Right lobe of liver (tissue), 6 donors: ENCODE measurements at regions not wholly inside any gene's neighbourhood (a gene's known extent, or its start where the extent isn't known, plus 50 kb on each side); places are given as distances from the start of the nearest gene placed in this dataset.

ENCODE experiments used
- ATAC-seq, 4 donors: fragments of 200-7000 bp; cut with Tn5 transposase; one replicate each; pipeline ENCODE4 v1.9.1; 2020; ENCODE audit warnings: mild to moderate bottlenecking in 4 of 4, moderate library complexity in 4 of 4
- DNase-seq, 3 donors: peaks; one replicate each; pipeline ENCODE4 v3.0.0-alpha.2; 2020
- H3K27ac ChIP-seq, 3 donors: fragments of 200-600 bp; one replicate each; pipeline ENCODE4 v1.8.0; 2022
- H3K27me3 ChIP-seq, 2 donors: fragments of 200-600 bp; one replicate each; pipeline ENCODE4 v1.8.0; 2022
- H3K36me3 ChIP-seq, 4 donors: fragments of 200-600 bp; sonication (generic) in 1 of 4; one replicate each; pipeline versions ENCODE4 v1.5.1 to v1.8.0; 2017 to 2022; ENCODE audit warnings: control low read depth in 1 of 4
- H3K4me1 ChIP-seq, 4 donors: fragments of 200-600 bp; sonication (generic) in 1 of 4; one replicate each; pipeline versions ENCODE4 v1.5.1 to v1.8.0; 2017 to 2022; ENCODE audit warnings: control low read depth in 1 of 4
- H3K4me3 ChIP-seq, 3 donors: fragments of 200-600 bp; one replicate each; pipeline ENCODE4 v1.8.0; 2022
- H3K9me3 ChIP-seq, 4 donors: fragments of 200-600 bp; sonication (generic) in 1 of 4; one replicate each; pipeline versions ENCODE4 v1.5.1 to v1.8.0; 2017 to 2022; ENCODE audit warnings: control low read depth in 1 of 4
- POLR2A ChIP-seq: fragments of 450-650 bp; IDR thresholded peaks from one replicate; pipeline ENCODE4 v1.6.1; 2017; ENCODE audit warnings: antibody characterized with exemption, mild to moderate bottlenecking
- WGBS: methylation state at CpG from one replicate; pipeline ENCODE4 v1.1.6; 2018; ENCODE audit warnings: low coverage, low lambda C conversion rate; ENCODE audit not compliant: insufficient coverage; ENCODE audit errors: missing lambda C conversion rate; 5-methylcytosine and 5-hydroxymethylcytosine counted together
- intact Hi-C, 2 donors: fragments of 100-400 bp; cut with DNase I; formaldehyde crosslinking; loops; one replicate each; pipeline versions ENCODE4 v1.11.2 to v1.14.1; 2022
- TF ChIP-seq, protein P1 (sequence below), 4 donors: fragments of 200-600 bp in 3 of 4; fragments of 450-650 bp in 1 of 4; IDR thresholded peaks; one replicate each; pipeline versions ENCODE4 v1.5.1 to v1.8.0; 2016 to 2022; ENCODE audit warnings: antibody characterized with exemption in 4 of 4, mild to moderate bottlenecking in 2 of 4
- donor health status: DM: no; HTN: yes; CAD: no.
- donor health status: DM: no; HTN: no; CAD: no.
- donor health status: DM: no; HTN: no; CAD: no.
- donor health status: DM: no; HTN: yes; CAD: no.
- donor health status: DM: no; HTN: yes; CAD: no.

DNA sequence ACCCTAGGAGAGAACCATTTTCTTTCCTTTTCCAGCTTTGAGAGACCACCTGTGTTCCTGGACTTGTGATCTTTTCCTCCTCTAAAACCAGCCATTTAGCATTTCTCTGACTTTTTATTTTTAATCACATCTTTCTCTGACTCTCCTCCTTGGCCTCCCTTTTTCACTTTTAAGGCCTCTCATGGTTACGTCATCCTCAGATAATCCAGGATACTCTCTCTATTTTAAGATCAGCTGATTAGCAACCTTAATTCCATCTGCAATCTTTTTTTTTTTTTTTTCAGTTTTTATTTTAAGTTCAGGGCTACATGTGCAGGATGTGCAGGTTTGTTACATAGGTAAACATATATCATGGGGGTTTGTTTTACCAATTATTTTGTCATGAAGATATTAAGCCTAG is 54.0 kb downstream of the RFPL4B start:
- no peak for DNase-seq
- H3K36me3 ChIP-seq, result no peaks in the 10 kb centered on the region
- no peaks in the 10 kb centered on the region for H3K27me3 ChIP-seq
- H3K9me3 ChIP-seq, result no peaks in the 10 kb centered on the region
- no peak for TF ChIP-seq POLR2A
- TF ChIP-seq, protein P1, sequence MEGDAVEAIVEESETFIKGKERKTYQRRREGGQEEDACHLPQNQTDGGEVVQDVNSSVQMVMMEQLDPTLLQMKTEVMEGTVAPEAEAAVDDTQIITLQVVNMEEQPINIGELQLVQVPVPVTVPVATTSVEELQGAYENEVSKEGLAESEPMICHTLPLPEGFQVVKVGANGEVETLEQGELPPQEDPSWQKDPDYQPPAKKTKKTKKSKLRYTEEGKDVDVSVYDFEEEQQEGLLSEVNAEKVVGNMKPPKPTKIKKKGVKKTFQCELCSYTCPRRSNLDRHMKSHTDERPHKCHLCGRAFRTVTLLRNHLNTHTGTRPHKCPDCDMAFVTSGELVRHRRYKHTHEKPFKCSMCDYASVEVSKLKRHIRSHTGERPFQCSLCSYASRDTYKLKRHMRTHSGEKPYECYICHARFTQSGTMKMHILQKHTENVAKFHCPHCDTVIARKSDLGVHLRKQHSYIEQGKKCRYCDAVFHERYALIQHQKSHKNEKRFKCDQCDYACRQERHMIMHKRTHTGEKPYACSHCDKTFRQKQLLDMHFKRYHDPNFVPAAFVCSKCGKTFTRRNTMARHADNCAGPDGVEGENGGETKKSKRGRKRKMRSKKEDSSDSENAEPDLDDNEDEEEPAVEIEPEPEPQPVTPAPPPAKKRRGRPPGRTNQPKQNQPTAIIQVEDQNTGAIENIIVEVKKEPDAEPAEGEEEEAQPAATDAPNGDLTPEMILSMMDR (IDR thresholded peaks at IDR 0.05), result no peak
- intact Hi-C loops, result no loop called here
- 50% methylated on average over 1 of the region's 1 CpG for WGBS
- ATAC-seq, result no peak
- no peak overlapping the region for H3K4me3 ChIP-seq
- H3K27ac ChIP-seq, result no peak overlapping the region
- no peaks in the 10 kb centered on the region for H3K4me1 ChIP-seq

DNA sequence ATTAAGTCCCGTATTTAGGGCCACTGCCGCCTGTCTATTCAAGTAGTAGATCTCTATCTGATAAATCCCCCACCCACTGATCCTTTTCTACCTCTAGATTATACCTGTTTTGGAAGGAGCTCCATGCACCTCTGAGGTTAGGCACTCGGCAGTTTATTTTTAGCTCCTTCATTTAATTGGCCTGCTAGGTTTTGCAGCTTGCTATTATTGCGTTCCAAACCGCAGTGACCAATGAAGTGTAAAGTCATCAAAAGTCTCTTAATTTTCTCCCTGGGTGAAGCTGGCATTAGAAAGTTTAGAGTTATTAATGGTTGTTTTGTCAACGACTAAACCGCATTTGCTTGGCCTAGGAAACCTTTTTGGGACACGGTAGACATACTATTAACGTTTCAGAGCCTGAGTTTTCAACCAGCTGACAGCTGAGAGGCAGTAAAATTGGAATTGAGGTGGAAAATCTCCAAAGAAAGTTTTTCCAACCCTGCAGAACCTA is 60.0 kb downstream of the RFPL4B start:
- Histone ChIP-seq H3K9me3 (no peaks in the 10 kb centered on the region), H3K27ac (no peak overlapping the region), H3K4me1 (no peaks in the 10 kb centered on the region), H3K27me3 (no peaks in the 10 kb centered on the region), H3K4me3 (no peak overlapping the region), H3K36me3 (no peaks in the 10 kb centered on the region)
- WGBS, result 69% methylated on average over 9 of the region's 9 CpGs
- no peak for DNase-seq
- TF ChIP-seq POLR2A, result no peak
- TF ChIP-seq, protein P1 (IDR thresholded peaks at IDR 0.05), result no peak
- intact Hi-C loops, result no loop called here
- no peak for ATAC-seq

DNA sequence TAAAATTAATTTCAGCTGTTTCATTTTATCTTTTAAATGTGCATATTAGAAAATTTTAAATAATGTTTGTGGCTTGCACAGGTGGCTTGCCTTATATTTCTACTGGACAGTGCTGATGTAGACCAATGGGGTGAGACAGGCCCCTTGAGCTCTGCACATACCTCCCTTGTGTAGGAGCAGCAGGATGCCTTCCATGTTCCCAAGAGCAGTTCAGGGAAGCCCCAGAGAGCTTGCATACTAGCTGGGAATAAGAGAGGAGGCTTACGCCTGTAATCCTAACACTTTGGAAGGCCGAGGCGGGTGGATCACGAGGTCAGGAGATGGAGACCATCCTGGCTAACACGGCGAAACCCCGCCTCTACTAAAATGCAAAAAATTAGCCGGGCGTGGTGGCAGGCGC is 61.4 kb downstream of the RFPL4B start:
- 60% methylated on average over 2 of the region's 10 CpGs for WGBS
- intact Hi-C loops, result no loop called here

DNA sequence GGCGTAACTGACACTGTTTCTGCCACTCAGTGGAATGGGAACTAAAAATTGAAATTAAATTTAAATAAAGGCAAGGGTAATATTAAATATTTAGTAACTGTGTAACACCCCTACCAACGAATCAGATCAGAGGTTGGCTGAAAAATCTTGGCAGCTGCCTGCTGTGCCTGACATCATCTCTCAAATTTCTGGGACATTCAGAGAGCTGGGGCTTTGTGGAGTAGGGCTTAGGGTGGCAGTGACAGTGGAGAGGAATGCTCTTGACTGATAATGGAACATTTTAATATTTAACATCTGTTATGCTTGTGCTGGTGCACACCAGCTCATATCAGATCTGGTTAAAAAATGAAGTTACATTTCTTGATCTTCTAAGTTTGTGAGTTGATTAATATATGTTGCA is 62.2 kb downstream of the RFPL4B start:
- DNase-seq, result no peak
- no peak for ATAC-seq
- WGBS, result 21% methylated on average over 2 of the region's 2 CpGs

More for the DNA sequence above, 61.4 kb downstream of the RFPL4B start:
- TF ChIP-seq POLR2A, result no peak
- TF ChIP-seq, protein P1 (IDR thresholded peaks at IDR 0.05), result no peak
- no peak overlapping the region for H3K27ac ChIP-seq
- no peak for ATAC-seq
- no peaks in the 10 kb centered on the region for H3K27me3 ChIP-seq
- H3K4me1 ChIP-seq, result no peaks in the 10 kb centered on the region
- no peaks in the 10 kb centered on the region for H3K36me3 ChIP-seq
- DNase-seq, result no peak
- H3K9me3 ChIP-seq, result no peaks in the 10 kb centered on the region
- no peak overlapping the region for H3K4me3 ChIP-seq

More for the DNA sequence above, 62.2 kb downstream of the RFPL4B start:
- Histone ChIP-seq H3K9me3 (no peaks in the 10 kb centered on the region), H3K27ac (no peak overlapping the region), H3K4me3 (no peak overlapping the region), H3K36me3 (no peaks in the 10 kb centered on the region), H3K4me1 (no peaks in the 10 kb centered on the region), H3K27me3 (no peaks in the 10 kb centered on the region)
- intact Hi-C loops, result no loop called here
- no peak for TF ChIP-seq POLR2A
- TF ChIP-seq, protein P1 (IDR thresholded peaks at IDR 0.05), result no peak
